ENCODE measurements at regions not wholly inside any gene's neighbourhood (a gene's known extent, or its start where the extent isn't known, plus 50 kb on each side); places are given as distances from the start of the nearest gene placed in this dataset.
"Not testable (repeated sequence)": the region's sequence is repeated elsewhere in the genome, so short reads cannot be mapped to it uniquely, and the experiment has no call there.

GRCh38 chr2:41329040-41329439 is 718.8 kb upstream of the PKDCC start:
- Histone ChIP-seq H3K36me3 (ENCODE audit: insufficient read depth) (no peaks in the 10 kb centered on the region), H3K4me3 (IDR thresholded peaks at IDR 0.05; ENCODE audit: insufficient read depth, low read depth, low read length) (no peak overlapping the region), H3K79me2 (ENCODE audit: insufficient read depth, low read depth) (no peaks in the 10 kb centered on the region), H4K20me1 (ENCODE audit: insufficient read depth) (no peaks in the 10 kb centered on the region), H3K27ac (no peak overlapping the region), H2AFZ (ENCODE audit: low read depth) (no peak overlapping the region), H3K9ac (no peak overlapping the region), H3K4me1 (ENCODE audit: low read depth, poor library complexity, severe bottlenecking) (no peaks in the 10 kb centered on the region), H3K4me2 (no peak overlapping the region), H3K27me3 (ENCODE audit: insufficient read depth, low read depth) (no peaks in the 10 kb centered on the region)
- no peak for TF ChIP-seq CTCF (conservative IDR thresholded peaks at IDR 0.05; ENCODE audit: low read depth, low read length)

- no peak overlapping the region for H3K27ac ChIP-seq
- H3K4me3 ChIP-seq (IDR thresholded peaks at IDR 0.05; ENCODE audit: insufficient read depth, low read depth, low read length), result no peak overlapping the region
- no peaks in the 10 kb centered on the region for H4K20me1 ChIP-seq (ENCODE audit: insufficient read depth)
- no peak overlapping the region for H3K9ac ChIP-seq
- no peak overlapping the region for H3K4me2 ChIP-seq
- H3K27me3 ChIP-seq (ENCODE audit: insufficient read depth, low read depth), result no peaks in the 10 kb centered on the region
- no peak overlapping the region for H2AFZ ChIP-seq (ENCODE audit: low read depth)
- TF ChIP-seq CTCF (conservative IDR thresholded peaks at IDR 0.05; ENCODE audit: low read depth, low read length), result no peak
- H3K4me1 ChIP-seq (ENCODE audit: low read depth, poor library complexity, severe bottlenecking), result no peaks in the 10 kb centered on the region
- H3K79me2 ChIP-seq (ENCODE audit: insufficient read depth, low read depth), result no peaks in the 10 kb centered on the region
- H3K36me3 ChIP-seq (ENCODE audit: insufficient read depth), result no peaks in the 10 kb centered on the region
Observed at GRCh38 chr2:41334159-41334558, 713.7 kb upstream of the PKDCC start.

- H4K20me1 ChIP-seq (ENCODE audit: insufficient read depth); H3K4me1 ChIP-seq (ENCODE audit: low read depth, poor library complexity, severe bottlenecking); H3K4me3 ChIP-seq (IDR thresholded peaks at IDR 0.05; ENCODE audit: insufficient read depth, low read depth, low read length); H3K36me3 ChIP-seq (ENCODE audit: insufficient read depth); H3K27ac ChIP-seq; H3K4me2 ChIP-seq; H2AFZ ChIP-seq (ENCODE audit: low read depth); H3K27me3 ChIP-seq (ENCODE audit: insufficient read depth, low read depth); H3K79me2 ChIP-seq (ENCODE audit: insufficient read depth, low read depth); H3K9ac ChIP-seq: not testable (repeated sequence)
Observed at GRCh38 chr2:41335573-41335972, 712.2 kb upstream of the PKDCC start.

GRCh38 chr2:41337956-41338355 is 709.9 kb upstream of the PKDCC start:
- no peaks in the 10 kb centered on the region for H3K27me3 ChIP-seq (ENCODE audit: insufficient read depth, low read depth)
- H3K4me3 ChIP-seq (IDR thresholded peaks at IDR 0.05; ENCODE audit: insufficient read depth, low read depth, low read length), result no peak overlapping the region
- H3K36me3 ChIP-seq (ENCODE audit: insufficient read depth), result no peaks in the 10 kb centered on the region
- H3K27ac ChIP-seq, result no peak overlapping the region
- TF ChIP-seq CTCF (conservative IDR thresholded peaks at IDR 0.05; ENCODE audit: low read depth, low read length), result no peak
- H3K9ac ChIP-seq, result no peak overlapping the region
- H4K20me1 ChIP-seq (ENCODE audit: insufficient read depth), result no peaks in the 10 kb centered on the region
- H2AFZ ChIP-seq (ENCODE audit: low read depth), result no peak overlapping the region
- H3K4me1 ChIP-seq (ENCODE audit: low read depth, poor library complexity, severe bottlenecking), result no peaks in the 10 kb centered on the region
- no peaks in the 10 kb centered on the region for H3K79me2 ChIP-seq (ENCODE audit: insufficient read depth, low read depth)
- no peak overlapping the region for H3K4me2 ChIP-seq

GRCh38 chr2:41344529-41344928 is 703.3 kb upstream of the PKDCC start:
- Histone ChIP-seq H3K27me3 (ENCODE audit: insufficient read depth, low read depth) (no peaks in the 10 kb centered on the region), H3K27ac (no peak overlapping the region), H4K20me1 (ENCODE audit: insufficient read depth) (no peaks in the 10 kb centered on the region), H3K79me2 (ENCODE audit: insufficient read depth, low read depth) (no peaks in the 10 kb centered on the region), H3K9ac (no peak overlapping the region), H3K4me2 (no peak overlapping the region), H3K36me3 (ENCODE audit: insufficient read depth) (no peaks in the 10 kb centered on the region), H2AFZ (ENCODE audit: low read depth) (no peak overlapping the region), H3K4me3 (IDR thresholded peaks at IDR 0.05; ENCODE audit: insufficient read depth, low read depth, low read length) (no peak overlapping the region), H3K4me1 (ENCODE audit: low read depth, poor library complexity, severe bottlenecking) (no peaks in the 10 kb centered on the region)
- no peak for TF ChIP-seq CTCF (conservative IDR thresholded peaks at IDR 0.05; ENCODE audit: low read depth, low read length)
